Stromal cell of bone marrow (primary cell): ENCODE measurements at regions not wholly inside any gene's neighbourhood (a gene's known extent, or its start where the extent isn't known, plus 50 kb on each side); places are given as distances from the start of the nearest gene placed in this dataset.
A peak's percentile ranks its signal among the peaks of the same experiment; 100 is the strongest.
"Not testable (repeated sequence)": the region's sequence is repeated elsewhere in the genome, so short reads cannot be mapped to it uniquely, and the experiment has no call there.

Experiments used
- DNase-seq: peaks from one replicate; pipeline ENCODE4 v3.0.0-alpha.2; 2012; ENCODE audit warnings: low read depth

GRCh38 chrX:65331371-65331770, 203.2 kb downstream of the LAS1L start:
- no peak for DNase-seq

DNA sequence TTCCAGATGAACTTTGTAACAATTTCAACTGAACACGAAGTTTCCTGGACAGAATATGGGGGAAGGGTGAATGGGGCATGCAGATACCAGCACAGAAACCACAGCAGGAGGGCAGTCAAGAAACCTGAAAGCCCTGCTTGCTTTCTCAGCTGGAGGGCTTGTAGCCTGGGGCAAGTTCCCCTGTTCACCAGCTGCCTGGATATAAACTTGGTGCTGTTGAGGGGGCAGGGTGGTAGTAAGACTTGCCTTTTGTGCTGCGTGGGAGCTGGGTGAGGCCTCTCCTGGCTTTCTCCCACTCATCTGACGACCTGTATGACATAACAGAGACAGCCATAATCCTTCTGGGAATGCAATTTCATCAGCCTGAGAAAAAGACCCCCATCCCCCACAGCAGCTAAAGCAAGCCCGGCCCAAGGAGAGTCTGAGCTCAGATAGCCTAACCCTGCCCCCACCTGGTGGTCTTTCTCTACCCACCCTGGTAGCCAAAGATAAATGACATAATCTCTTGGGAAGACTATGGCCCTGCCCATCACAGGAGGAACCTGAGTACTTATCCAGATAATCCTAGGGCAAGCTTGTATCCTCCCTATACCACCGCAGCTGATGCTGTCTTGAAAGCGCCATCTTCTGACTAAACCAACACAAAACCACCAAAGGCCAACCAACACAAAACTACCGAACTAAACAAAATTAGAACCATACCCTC, 234.3 kb downstream of the LAS1L start:
- DNase-seq: no peak

DNA sequence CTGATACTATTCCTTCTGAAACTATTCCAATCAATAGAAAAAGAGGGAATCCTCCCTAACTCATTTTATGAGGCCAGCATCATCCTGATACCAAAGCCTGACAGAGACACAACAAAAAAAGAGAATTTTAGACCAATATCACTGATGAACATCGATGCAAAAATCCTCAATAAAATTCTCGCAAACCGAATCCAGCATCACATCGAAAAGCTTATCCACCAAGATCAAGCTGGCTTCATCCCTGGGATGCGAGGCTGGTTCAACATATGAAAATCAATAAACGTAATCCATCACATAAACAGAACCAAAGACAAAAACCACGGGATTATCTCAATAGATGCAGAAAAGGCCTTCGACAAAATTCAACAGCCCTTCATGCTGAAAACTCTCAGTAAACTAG, 251.7 kb downstream of the LAS1L start:
- DNase-seq: not testable (repeated sequence)

- DNase-seq: no peak
Measured at GRCh38 chrX:65273152-65273551, 261.4 kb downstream of the LAS1L start.

- no peak for DNase-seq
Measured at GRCh38 chrX:65266482-65266881, 268.1 kb downstream of the LAS1L start.

DNA sequence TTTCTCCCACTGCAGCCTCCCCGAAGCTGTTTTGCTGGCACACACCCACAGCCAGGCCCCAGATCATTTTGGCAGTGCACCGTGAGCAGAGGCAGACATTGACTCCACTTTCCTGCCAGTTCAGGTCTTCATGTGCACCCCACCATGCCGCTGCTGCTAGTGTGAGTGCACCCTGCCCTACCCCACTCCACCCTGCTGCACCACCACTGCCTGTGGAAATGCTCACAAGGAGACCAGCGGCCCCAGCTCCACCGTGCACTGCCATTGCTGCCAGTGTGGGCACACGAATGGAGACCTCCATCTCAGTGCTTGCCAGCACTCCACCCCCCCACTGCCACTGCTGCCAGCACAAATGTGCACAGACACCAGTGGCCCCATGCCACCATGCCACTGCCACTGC, 277.6 kb upstream of the ZC4H2 start:
- no peak for DNase-seq

- peak; percentile 8 for DNase-seq
Measured at GRCh38 chrX:65241059-65241721, 264.9 kb upstream of the ZC4H2 start.

- DNase-seq: no peak
Measured at GRCh38 chrX:65203545-65203944, 227.3 kb upstream of the ZC4H2 start.

- no peak for DNase-seq
Measured at GRCh38 chrX:65196758-65197360, 220.6 kb upstream of the ZC4H2 start.

- DNase-seq: no peak
Measured at GRCh38 chrX:65195621-65196020, 219.4 kb upstream of the ZC4H2 start.

DNA sequence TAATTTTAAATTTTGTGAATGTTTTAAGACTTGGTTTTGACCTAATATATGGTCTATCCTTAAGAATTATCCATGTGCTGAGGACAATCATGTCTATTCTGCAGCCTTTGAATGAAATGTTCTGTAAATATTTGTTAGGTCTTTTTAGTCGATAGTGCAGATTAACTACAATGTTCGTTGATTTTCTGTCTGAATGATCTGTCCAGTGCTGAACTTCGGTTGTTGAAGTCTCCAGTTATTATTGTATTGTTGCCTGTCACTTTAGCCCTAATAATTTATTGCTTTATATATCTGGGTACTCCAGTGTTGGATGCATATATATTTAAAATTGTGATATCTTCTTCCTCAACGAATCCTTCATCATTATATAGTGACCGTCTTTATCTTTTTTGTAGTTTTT, 218.3 kb upstream of the ZC4H2 start:
- no peak for DNase-seq

DNA sequence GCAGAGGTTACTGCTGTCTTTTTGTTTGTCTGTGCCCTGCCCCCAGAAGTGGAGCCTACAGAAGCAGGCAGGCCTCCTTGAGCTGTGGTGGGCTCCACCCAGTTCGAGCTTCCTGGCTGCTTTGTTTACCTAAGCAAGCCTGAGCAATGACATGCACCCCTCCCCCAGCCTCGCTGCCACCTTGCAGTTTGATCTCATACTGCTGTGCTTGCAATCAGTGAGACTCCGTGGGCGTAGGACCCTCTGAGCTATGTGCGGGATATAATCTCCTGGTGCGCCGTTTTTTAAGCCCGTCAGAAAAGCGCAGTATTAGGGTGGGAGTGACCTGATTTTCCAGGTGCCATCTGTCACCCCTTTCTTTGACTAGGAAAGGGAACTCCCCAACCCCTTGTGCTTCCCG, 187.1 kb upstream of the ZC4H2 start:
- DNase-seq: not testable (repeated sequence)

- no peak for DNase-seq
Measured at GRCh38 chrX:65148232-65148631, 172.0 kb upstream of the ZC4H2 start.

DNA sequence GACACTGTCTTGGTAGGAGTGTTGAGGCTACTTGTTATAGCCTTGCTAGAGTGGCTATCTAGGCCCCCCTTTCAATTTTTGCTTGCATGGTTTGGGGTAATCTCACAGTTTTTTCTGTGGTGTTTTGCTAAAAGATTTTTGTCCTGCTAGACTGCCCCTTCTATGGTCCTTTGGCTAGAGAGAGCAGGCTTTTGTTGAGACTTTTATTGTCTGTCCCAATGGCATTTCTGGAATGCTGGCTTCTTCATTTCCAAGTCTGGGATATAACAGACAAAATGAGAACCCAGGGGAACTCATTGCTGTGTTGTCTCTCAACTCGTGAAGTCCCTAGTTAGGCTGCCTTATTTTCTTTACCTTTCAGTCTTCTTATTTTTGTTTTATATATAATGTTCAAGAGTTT, 160.2 kb upstream of the ZC4H2 start:
- DNase-seq: no peak

DNA sequence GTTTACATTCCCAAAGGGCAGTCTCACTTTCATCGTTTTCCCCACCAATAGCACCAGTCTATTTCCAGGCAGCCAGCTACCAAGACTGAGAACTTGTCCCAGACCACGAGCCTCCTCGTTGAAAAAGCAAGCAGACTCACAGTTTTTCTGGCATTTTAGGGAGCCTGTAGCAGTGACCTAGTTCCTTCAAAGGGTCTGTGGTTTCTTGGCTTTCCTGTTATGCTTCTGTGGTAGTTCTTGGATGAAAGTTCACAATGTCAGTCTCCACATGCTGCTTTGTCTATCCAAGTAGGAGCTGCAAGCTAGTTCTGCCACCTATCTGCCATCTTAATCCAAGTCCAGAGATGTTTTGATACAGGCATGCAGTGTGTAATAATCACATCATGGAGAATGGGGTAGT, 151.6 kb upstream of the ZC4H2 start:
- DNase-seq: peak; percentile 28

- no peak for DNase-seq
Measured at GRCh38 chrX:65098851-65099250, 122.6 kb upstream of the ZC4H2 start.

DNA sequence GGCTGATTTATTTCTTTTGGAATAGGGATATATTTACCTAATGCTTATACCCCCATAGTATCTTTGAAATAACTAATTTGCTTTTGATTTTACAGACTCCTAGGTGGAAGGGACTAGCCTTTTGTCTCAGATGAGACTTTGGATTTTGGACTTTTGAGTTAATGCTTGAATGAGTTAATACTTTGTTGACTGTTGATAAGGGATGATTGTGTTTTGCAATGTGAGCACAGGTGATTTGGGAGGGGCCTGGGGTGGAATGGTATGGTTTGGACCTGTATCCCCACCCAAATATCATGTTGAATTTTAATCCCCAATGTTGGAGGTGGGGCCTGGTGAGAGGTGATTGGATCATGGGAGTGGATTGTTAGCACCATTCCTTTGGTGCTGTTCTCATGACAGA, 117.4 kb upstream of the ZC4H2 start:
- no peak for DNase-seq

GRCh38 chrX:65073233-65073632, 97.0 kb upstream of the ZC4H2 start:
- DNase-seq: no peak

DNA sequence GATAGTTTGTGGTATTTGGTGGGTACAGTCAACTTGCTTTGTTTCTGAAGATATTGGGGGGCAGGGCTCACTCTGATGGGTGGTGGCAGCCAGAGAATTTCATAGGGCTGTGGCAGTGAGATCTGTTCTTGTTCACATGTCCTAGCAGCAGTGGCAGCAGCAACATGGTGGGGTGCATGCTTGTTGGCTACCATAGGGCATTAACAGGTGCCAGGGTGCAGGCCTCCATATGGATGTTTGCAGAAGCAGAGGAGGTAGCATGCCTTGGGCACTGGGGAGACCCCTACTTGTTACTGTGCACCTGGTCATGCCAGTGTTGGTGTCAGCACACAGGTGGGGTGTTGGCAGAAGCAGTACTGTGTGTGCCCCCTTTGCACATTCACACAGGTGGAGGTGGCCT, 96.3 kb upstream of the ZC4H2 start:
- no peak for DNase-seq

- not testable (repeated sequence) for DNase-seq
Measured at GRCh38 chrX:65058626-65059025, 82.4 kb upstream of the ZC4H2 start.

DNA sequence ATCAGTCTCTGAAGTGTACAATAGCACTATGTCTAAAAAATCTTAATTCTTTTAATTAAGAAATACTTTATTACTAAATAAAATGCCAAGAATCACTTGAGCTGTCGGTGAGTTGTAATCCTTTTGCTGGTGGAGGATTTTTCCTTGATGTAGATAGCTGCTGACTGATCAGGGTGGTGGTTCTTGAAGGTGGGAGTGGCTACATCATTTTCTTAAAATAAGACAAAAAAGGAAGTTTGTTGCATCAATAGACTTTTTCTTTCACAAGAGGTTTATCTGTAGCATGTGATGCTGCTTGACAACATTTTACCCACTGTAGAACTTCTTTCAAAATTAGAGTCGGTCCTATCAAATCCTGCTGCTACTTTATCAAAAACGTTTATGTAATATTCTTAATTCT, 68.8 kb upstream of the ZC4H2 start:
- DNase-seq: no peak

- DNase-seq: no peak
Measured at GRCh38 chrX:65035446-65035770, 59.2 kb upstream of the ZC4H2 start.

DNA sequence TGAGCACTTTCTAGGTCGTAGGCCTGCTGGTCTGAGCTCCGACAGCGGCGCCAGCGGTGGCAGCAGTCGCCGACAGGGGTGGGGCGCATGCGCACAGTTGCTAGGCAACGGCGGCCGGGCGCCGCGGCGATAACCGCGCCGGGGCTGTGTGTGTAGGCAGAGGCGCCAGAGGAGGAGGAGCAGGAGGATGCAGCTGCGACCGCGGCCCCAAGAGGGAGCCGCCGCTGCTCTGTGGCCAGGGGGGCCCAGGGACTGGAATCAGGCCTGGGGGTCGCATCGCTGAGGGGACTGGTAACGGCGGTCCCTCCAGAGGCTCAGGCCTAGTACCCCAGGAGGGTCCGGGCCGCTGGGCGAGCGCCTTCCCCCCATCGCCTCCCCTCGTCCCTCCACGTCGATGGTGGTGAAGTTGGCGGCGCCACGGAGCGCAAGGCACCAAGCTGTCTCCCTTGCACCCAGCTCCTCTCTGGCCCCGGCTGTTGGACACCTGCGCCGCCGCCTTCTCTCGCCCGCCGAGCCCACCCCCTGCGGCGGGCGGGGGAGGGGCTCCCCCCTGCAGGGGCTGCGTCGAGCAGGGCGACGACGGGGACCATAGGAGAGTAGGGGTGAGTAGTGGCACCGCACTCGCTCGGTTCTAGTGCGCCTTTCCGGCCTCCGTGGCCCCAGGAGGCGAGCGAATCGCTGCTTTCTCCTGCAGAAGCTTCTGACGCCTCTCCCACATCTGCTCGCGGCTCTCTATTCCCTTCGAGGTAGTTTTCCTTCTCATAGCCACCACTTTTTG, 58.6 kb upstream of the ZC4H2 start, which contains the start of gene ZC3H12B:
TSS of gene ZC3H12B (plus strand) at position 159 of the 778 bp plus-strand sequence.
- peak; percentile 59 for DNase-seq
